DMS114 treated with DMSO at 0.1 percent for 48 hours (cell line): ENCODE measurements at regions not wholly inside any gene's neighbourhood (a gene's known extent, or its start where the extent isn't known, plus 50 kb on each side); places are given as distances from the start of the nearest gene placed in this dataset.

Experiments used
- DNase-seq: peaks from one replicate; lab custom pipeline; 2025; ENCODE audit not compliant: unreplicated experiment; lab: John Stamatoyannopoulos, UW

DNA sequence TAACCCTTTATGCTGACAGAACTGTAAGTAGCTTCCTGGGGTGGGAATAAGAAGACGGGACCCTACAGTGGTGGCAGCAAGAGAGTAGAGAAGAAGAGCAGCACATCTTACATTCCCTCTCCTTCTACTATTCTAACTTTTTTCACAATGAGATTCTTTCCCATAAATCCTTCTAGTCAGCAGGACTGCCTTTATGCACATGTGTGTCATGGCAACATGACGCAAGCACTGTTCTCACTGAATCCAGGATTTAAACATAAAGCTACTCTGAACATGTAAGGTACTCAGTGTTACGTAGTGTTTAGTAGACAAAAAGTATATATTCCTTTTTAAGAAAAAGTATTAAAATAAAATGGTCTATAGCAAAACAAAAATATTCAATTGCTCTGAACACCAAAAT is 309.7 kb upstream of the LYPLAL1 start:
- no peak for DNase-seq

DNA sequence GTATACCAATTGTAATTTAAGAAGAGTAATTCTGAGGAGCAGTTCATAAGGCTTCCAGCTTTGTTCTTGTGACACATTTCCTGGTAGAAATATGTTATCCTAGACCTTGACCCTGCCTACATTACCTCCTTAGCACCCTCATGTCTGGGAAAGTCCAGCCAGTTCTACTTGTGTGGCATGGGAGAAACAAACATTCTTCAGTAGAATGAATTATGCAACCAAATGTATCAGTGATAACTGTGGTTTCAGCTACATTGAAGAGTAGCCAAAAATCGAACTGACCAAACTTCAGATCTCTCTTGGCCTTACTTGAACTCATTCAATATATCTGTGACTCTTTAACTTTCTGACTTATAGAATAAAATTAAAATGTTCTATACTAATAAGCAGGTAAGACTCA is 308.1 kb upstream of the LYPLAL1 start:
- DNase-seq, result no peak

DNA sequence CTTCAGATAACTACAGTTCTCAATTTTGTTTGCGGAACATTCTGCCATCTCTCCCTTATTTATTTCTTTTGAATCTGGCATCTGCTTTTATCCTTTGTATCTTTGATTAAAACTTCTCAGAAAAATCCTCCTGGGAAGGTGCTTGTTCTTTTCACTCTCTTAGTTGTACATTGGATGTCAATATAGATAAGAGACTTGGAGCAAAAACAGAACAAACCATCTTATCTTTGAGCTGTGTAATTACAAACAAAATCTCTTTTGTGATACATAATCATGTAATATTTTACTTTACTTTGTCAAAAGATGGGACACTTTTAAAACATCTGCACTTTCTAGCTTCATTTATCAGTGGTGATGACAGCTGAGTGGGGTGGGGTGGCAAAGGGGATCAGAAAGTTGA is 307.2 kb upstream of the LYPLAL1 start:
- no peak for DNase-seq

DNA sequence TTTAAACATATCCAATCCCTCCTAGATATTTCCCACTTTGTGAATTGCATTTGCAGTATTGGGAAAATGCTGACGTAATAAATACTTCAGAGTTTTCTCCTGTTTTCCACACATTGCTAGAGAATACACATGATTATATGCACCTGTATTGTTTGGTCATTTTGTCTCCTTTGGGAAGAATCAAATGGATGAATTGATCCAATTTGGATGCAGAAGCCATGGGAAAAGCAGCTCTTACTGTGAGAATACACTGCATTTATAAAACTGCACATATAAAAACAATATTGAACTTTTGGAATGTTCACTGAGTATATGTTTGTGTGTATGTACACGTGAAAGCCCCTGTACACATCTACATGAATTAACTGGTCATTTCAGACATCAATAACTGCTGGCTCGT is 306.6 kb upstream of the LYPLAL1 start:
- no peak for DNase-seq

DNA sequence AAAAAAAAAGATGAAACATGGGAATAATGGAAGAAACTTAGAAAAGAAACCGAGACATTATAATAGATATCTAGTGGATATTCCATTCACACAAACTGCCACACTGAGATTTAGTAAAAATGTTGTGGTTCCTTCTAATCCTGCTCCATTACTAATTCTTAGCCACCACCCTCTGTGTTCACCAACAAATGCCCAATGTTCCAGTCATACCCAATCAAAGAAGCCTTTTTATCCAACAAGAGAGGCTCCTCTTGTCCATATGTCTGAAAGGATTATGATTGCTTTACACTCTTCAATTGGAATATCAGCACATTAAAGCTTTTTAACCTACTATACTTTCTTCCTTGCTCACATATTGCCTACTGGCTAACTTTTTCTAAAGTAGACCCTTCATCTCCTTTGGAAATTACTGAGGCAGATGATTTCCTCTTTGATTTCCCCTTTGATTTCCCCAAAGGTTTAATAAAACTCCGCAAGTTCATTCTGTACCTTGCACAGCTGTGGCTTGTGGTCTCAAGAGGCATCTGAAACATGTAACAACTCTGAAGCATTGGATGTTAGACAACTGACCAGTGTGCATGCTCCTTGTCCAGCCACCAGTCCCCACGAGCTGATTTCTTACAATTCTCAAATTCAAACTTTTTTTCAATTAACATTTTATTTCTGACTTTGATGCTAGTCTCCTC is 305.6 kb upstream of the LYPLAL1 start:
- DNase-seq, result no peak

DNA sequence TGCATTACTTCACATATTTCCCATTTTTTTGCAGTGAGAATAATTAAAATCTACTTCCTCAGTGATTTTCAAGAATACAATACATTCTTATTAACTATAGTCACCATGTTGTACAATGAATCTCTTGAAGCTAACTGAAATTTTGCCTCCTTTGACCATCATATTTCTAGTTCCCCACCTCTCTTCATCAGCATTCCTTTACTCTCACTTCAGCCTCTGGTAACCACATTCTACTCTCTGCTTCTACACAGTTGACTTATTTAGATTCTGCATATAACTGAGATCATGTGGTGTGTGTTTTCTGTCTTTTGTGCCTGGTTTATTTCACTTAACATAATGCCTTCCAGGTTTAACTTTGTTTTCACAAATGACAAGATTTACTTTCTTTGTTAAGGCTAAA is 304.4 kb upstream of the LYPLAL1 start:
- DNase-seq, result no peak

DNA sequence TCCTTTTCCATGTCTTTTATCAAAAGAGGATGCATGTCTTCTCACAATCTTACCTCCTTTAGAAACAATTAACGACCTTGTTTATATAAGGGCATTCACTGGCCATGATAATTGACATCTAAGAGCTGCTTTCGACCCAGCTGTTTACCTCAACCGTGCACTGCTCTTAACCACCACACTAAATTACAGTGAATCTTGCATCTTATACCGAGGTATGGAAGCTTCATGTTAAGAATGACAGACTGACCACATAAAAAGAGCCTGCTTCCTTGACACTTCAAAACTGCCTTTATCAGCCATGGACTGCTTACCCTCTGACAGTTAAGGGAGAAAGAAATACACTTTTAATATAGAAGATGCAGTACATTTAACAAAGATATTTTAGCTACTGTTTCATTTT is 301.7 kb upstream of the LYPLAL1 start:
- DNase-seq, result no peak

DNA sequence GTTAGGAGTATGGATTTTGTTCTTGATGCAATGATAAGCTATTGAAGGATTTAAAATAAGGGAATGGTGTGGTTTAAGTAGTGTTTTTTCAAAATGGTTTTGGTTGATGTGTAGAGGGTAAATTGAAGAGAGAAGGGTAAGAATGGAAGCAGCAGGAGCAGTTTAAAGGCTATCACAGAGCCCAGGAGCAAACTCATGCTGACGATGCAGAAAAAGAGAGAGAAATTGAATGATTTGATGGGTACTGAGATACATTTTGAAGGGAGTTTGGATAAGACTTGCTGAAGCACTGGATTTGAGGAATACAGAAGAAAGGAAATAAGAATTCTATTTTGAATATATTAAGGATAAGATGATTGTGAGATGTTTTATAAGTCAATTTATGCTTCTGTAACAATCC is 300.8 kb upstream of the LYPLAL1 start:
- no peak for DNase-seq

DNA sequence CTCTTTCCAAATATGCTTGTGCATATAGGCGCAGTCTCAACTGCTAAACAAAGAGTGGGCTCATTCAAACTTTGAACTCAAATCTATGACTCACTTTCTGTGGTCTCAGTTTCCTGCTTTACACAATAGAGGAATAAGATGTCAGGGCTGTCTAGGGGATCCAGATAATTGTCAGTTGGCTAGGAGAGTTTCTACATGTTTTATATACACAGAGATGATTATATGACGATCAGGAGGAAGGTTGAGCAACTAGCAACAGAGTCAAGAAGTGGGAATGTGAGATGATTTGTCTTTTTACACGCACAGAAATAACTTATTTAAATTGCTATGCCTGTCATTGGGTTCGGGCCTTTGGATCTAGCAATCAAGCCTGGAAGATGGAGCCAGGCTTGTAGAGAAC is 299.4 kb upstream of the LYPLAL1 start:
- DNase-seq, result no peak

DNA sequence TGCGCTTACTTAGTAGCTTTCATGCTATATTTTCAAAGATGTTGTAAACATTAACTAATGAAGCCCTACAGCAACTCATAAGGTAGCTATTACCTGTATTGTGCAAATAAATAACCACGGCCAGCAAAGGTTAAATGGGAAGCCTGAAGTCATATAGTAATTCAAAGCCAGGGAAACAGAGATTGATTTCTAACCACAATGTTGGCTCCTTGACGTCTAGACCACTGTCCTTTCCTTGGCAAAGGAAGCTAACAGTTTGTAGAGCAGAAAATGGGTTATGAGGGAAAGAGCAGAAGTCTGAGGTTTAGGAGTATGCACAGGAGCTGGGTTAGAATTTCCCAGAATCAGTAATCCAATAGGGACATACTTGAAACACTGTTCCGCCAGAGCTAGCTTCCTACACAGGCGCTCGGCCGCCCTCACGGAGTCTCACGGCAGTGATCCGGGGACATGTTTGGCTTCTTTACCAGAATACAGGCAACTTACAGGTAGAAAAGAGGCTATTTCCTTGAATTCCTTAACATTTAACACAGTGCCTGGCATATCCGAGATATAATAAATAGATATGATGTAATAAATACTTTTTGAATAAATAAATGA is 298.8 kb upstream of the LYPLAL1 start:
- DNase-seq, result no peak

DNA sequence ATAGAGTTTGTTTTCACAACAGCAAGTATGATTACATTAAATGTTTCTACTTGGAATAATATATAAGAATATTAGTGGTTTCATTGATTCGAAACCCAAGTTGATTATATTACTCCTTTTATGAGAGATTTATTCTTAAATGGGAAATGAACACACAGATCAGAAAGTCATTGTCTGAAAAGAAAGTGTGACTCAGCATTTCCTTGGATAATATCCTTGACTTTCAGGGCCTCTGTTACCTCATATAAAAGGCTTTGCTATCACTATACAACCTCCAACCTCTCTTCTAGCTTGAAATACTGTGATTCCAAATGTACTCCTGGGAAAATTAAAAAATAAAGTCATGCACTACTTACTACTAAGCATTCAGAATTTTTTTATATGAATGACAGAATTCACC is 295.3 kb upstream of the LYPLAL1 start:
- no peak for DNase-seq

DNA sequence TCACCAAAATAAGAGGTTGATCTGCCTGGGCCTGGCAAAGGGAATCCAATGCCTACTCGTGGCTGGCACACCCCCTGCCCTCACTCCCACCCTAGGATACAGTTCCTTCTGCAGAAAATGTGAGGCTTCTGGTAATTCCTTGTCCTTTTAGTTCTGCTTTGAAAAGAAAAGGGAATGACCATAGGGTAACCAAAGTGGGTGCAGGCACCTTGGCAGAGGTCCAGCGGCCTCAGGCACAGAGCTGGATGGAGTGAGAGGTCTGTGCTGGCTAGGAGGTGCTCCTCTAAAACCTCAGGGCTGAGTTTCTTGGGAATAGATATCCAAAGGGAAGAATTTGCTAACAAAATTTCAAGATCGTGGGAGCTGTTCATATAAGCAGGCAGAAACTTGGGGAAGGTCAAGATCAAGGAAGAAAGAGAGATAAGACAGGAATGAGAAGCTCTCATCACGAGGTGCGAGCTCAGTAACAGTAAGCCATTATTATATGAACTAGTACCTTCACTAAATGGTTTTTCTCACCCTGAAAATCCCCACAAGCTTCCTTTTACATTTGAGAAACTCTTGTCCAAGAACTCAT is 293.1 kb upstream of the LYPLAL1 start:
- no peak for DNase-seq

DNA sequence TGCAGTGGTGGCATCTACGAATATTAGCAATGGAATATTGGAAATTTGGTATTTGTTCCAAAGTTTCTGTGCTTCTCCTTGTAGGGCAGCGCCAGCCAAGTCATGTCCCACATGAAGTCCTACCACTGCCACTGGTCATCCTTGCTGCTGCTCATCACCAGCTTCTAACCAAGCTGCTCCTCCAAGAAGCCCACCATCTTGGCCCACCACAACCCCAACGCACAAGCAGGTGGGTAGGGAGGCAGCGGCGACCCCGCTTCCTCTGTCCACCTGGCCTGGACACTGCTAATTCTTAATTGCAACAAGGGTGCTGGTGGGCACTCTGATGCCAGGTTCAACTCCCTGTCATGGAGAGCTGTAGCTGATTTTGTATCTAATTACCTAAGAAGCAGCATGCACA is 291.2 kb upstream of the LYPLAL1 start:
- DNase-seq, result no peak

DNA sequence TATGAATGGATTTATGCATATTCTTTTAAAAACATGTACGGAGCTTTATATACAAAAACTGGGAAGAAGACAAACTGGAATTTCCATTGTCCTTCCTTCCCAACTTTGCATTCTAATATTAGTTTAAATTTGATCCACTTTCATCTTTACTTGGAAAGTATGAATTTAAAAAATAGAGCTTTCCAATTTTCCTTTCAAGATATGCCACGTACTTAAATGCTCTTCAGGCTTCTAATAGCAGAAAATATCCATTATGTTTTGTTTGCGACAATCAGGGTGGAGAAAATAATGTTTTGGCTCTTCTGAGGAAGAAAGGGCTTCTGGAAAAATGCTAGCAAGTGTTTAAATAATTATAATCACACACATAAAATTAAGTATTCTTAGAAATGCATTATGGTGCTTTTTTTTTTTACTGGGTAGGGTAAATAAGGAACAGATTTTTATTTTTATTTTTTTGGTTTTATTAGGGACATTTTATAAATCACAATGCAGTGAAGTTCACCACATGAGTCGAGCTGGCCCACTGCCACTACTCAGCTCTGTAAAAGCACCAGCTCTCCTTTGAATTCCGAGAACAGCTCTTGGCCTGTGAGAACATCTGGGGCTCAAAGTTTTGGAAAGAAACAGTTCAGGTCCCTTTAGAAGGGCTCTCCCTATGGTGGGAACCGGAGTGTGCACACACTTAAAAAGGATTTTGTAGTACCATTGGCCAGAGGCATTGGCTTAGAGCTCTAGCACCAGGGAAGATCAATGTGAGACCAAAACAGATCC is 287.4 kb upstream of the LYPLAL1 start:
- no peak for DNase-seq

DNA sequence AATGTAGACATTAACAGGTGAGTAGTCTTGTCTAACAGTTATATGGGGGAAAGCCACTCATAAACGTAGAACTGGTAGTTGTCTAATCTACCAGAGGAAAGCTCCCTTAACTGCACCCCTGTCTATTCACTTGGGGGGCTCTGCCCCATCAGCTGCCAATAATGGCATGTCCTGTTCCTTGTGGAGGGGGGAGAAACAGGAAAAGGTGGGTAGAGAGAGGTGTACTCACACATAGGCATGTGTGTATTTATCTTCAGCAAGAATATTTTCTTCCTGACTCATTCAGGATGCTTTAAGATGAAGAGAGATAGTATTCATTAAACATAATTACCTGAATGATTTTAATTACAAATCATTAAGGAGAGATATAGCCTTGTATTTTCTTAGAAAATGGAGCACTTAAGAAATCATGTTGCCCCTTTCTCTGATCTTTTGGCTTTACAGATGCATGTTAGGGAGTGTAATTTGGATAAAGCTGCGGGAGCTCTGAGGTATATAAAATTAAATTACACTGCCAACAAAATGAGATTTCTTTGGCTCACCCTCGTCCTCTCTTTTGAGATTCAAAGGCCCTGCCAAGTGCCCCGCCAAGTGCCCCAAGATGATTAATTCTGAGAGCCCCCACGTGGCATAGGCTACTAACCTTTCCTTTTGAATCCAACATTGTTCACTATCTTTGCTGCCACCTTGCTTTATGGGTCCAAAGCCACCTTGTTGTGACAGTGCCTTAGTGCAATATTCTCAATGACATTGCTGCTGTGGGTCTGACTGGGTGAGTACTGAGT is 286.3 kb upstream of the LYPLAL1 start:
- no peak for DNase-seq

DNA sequence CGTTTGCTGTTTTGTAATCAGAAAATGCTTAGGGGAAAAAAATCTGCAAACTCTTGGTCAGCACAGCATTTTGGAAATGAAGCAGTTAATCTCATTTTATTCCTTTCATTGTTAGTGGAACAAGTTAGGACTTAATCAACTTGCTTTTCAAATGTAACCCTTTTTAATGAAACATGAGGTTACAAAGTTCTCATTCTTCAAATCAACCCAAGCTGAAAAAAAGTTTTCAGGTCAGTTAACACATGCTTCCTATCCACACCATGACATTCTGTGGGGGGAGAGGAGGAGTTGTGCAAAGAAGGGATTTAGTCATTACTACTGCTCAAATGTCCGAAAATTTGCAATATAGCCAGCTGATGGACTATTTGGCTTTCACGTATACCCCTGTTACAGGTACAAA is 283.2 kb upstream of the LYPLAL1 start:
- DNase-seq, result no peak

DNA sequence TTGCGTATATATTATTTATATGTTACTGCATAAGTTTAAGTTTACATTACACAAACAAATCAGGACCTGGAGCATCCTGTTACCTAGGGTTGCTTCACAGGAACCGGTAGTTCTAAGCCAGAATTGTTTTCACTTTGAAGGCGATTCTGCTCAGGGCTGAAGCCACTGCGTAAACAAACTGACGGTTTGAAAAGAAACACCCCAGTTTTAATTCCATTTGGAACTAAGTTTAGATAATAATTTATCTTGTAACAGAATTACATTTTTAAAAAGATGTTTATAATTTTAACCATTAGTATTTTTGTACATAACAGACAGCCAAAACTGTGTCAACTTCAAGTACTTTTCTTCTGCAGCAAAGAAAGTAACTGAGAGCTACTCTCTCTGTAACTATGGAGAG is 282.1 kb upstream of the LYPLAL1 start:
- no peak for DNase-seq

DNA sequence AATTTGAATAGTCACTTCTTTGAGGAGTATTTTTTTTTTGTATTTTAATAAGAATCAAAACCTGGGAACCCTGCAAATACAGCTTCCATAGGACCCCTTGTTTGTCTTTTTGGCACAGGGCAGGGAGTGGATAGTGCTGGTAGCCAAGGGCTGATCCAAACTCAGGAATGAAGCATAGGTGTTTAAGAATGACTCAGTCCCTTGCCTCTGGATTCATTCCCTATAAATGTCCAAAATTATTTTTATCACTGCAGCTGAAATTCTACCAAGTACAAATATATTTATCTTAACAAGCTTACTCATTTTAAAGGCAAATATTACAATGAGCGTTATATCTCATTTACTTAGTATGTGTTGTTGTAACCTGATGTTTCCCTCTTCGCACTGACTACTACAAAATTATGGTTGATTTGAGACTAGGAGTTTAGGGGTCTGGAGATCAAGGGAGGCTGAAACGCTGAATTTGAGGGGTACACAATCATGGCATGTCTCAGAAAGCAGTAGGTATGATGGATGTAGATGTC is 278.6 kb upstream of the LYPLAL1 start:
- DNase-seq, result no peak

DNA sequence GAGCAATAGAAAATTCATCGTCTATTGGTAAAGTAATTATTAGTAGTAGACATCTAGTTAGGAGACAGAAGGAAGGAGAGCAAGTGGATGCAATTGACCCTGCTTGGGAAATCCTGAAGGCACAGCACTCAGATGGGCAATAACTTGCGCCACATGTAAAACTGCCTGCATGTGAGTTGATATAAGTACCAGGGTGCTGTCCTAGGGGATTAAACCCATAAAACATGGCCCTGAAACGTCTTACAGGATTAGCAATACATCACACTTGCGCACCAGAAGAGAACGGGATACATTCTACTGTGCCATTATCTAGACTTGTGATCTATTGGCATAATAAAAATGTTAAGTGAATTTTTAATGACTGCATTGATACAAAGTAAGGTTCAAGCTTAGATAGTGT is 277.5 kb upstream of the LYPLAL1 start:
- DNase-seq, result no peak

DNA sequence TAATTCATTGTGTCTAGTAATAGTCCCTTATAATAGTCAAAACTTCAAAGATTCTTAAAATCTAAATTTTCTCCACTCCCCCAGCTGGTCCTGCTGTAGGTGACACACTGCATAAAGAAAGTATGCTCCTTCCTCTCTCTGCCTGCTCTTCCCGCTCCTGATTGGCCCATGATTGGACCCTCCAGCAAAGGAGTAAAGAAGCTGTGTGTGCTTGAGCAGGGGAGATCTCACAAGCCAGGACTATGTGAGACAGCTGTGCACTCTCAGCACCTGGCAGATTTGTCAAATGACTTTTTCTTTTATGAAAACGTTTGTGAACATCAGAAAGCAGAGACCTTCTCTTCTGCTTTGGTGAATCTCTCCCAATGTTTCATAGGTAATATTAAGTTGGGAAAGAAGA is 274.8 kb upstream of the LYPLAL1 start:
- no peak for DNase-seq

DNA sequence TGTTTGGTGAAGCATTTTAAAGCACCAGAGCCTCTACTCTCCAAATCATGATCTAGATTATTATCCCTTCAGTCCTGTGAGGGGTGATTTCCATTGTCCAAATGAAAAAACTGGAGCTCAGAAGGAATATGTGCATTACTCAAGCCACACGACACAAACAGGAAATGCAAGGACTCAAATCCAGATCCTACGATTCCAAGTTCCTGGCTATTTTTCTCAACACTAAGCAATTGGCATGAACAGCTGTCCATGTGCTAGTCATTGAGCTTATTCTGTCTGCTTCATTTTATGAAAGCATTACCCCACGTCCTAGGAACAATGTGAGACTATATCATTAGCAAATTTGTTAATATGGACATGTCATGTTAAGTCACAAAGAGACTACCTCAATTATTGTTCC is 273.1 kb upstream of the LYPLAL1 start:
- no peak for DNase-seq
